Osteocyte (in vitro differentiated cells): ENCODE measurements at regions not wholly inside any gene's neighbourhood (a gene's known extent, or its start where the extent isn't known, plus 50 kb on each side); places are given as distances from the start of the nearest gene placed in this dataset.

Experiments used
- DNase-seq: peaks from one replicate; pipeline ENCODE4 v3.0.0; 2021; ENCODE audit warnings: mixed read lengths; ENCODE audit not compliant: unreplicated experiment; ENCODE audit errors: extremely low spot score
- H3K27ac Mint-ChIP-seq: one replicate; pipeline ENCODE4 v1.8.0; 2021; ENCODE audit warnings: mild to moderate bottlenecking, mixed read lengths; ENCODE audit not compliant: unreplicated experiment
- H3K27me3 Mint-ChIP-seq: one replicate; pipeline ENCODE4 v1.8.0; 2021; ENCODE audit warnings: mixed read lengths; ENCODE audit not compliant: unreplicated experiment
- H3K36me3 Mint-ChIP-seq: one replicate; pipeline ENCODE4 v1.8.0; 2021; ENCODE audit warnings: mixed read lengths; ENCODE audit not compliant: unreplicated experiment
- H3K4me1 Mint-ChIP-seq: one replicate; pipeline ENCODE4 v1.8.0; 2021; ENCODE audit warnings: mixed read lengths; ENCODE audit not compliant: unreplicated experiment
- H3K4me3 Mint-ChIP-seq: one replicate; pipeline ENCODE4 v1.8.0; 2021; ENCODE audit warnings: mild to moderate bottlenecking, moderate library complexity, mixed read lengths; ENCODE audit not compliant: unreplicated experiment
- H3K9me3 Mint-ChIP-seq: one replicate; pipeline ENCODE4 v1.8.0; 2021; ENCODE audit warnings: mixed read lengths; ENCODE audit not compliant: unreplicated experiment
- CTCF ChIP-seq: fragments of 200-600 bp; sonication (generic); IDR thresholded peaks from 2 replicates; pipeline ENCODE4 v1.5.0; 2021; ENCODE audit warnings: antibody characterized with exemption, mild to moderate bottlenecking, moderate library complexity

- Mint-ChIP-seq H3K4me1 (no peaks in the 10 kb centered on the region), H3K36me3 (no peaks in the 10 kb centered on the region), H3K27me3 (peaks cover 19% of the 10 kb centered on the region), H3K27ac (no peak overlapping the region), H3K4me3 (no peak overlapping the region), H3K9me3 (no peaks in the 10 kb centered on the region)
- no peak for TF ChIP-seq CTCF
- DNase-seq, result no peak
Measured at GRCh38 chr17:71741836-71742235, 379.0 kb upstream of the SOX9 start.

- Mint-ChIP-seq H3K36me3 (no peaks in the 10 kb centered on the region), H3K9me3 (no peaks in the 10 kb centered on the region), H3K27me3 (peaks cover 24% of the 10 kb centered on the region), H3K4me1 (no peaks in the 10 kb centered on the region), H3K27ac (no peak overlapping the region), H3K4me3 (no peak overlapping the region)
- TF ChIP-seq CTCF, result no peak
- DNase-seq, result no peak
Measured at GRCh38 chr17:71748872-71749271, 371.9 kb upstream of the SOX9 start.

GRCh38 chr17:71753070-71753469 lies 367.8 kb upstream of the SOX9 start:
- no peak for DNase-seq
- no peaks in the 10 kb centered on the region for H3K9me3 Mint-ChIP-seq
- H3K27ac Mint-ChIP-seq, result no peak overlapping the region
- H3K4me3 Mint-ChIP-seq, result no peak overlapping the region
- no peaks in the 10 kb centered on the region for H3K36me3 Mint-ChIP-seq
- H3K4me1 Mint-ChIP-seq, result no peaks in the 10 kb centered on the region
- peaks cover 15% of the 10 kb centered on the region for H3K27me3 Mint-ChIP-seq
- TF ChIP-seq CTCF, result no peak

GRCh38 chr17:71757156-71757555 lies 363.7 kb upstream of the SOX9 start:
- TF ChIP-seq CTCF, result no peak

GRCh38 chr17:71757956-71758355 lies 362.9 kb upstream of the SOX9 start:
- no peak overlapping the region for H3K4me3 Mint-ChIP-seq

More at GRCh38 chr17:71757156-71757555, 363.7 kb upstream of the SOX9 start:
- DNase-seq, result no peak
- Mint-ChIP-seq H3K4me3 (no peak overlapping the region), H3K4me1 (no peaks in the 10 kb centered on the region), H3K36me3 (no peaks in the 10 kb centered on the region), H3K27me3 (peaks cover 12% of the 10 kb centered on the region), H3K27ac (no peak overlapping the region), H3K9me3 (no peaks in the 10 kb centered on the region)

More at GRCh38 chr17:71757956-71758355, 362.9 kb upstream of the SOX9 start:
- H3K4me1 Mint-ChIP-seq, result no peaks in the 10 kb centered on the region
- no peak for DNase-seq
- no peak for TF ChIP-seq CTCF
- no peaks in the 10 kb centered on the region for H3K36me3 Mint-ChIP-seq
- H3K27ac Mint-ChIP-seq, result no peak overlapping the region
- no peaks in the 10 kb centered on the region for H3K9me3 Mint-ChIP-seq
- H3K27me3 Mint-ChIP-seq, result peaks cover 9% of the 10 kb centered on the region
